ENCODE measurements at regions not wholly inside any gene's neighbourhood (a gene's known extent, or its start where the extent isn't known, plus 50 kb on each side); places are given as distances from the start of the nearest gene placed in this dataset.
"Not testable (repeated sequence)": the region's sequence is repeated elsewhere in the genome, so short reads cannot be mapped to it uniquely, and the experiment has no call there.

GRCh38 chr10:30731963-30732362 lies 102.4 kb upstream of the LYZL2 start:
- no peak for DNase-seq (ENCODE audit: low read depth)

- no peak for DNase-seq (ENCODE audit: low read depth)
These were observed 100.8 kb upstream of the LYZL2 start for GRCh38 chr10:30730306-30730705.

DNA sequence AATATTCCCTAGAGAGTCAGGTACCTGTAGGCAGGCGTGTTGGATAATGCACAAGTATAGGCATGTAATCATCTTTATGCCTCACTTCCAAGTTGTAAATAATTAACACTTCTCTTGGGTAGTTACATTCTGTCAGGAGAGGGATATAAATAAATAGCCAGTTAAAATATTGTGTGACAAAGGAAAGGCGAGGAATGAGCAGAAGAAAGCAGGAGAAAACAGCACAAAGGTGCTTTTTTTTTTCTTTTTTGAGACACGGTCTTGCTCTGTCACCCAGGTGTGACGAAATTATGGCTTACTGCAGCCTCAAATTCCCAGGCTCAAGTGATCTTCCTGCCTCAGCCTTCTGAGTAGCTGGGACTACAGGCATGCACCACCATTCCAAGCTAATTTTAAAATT lies 99.2 kb upstream of the LYZL2 start:
- no peak for DNase-seq (ENCODE audit: low read depth)

DNA sequence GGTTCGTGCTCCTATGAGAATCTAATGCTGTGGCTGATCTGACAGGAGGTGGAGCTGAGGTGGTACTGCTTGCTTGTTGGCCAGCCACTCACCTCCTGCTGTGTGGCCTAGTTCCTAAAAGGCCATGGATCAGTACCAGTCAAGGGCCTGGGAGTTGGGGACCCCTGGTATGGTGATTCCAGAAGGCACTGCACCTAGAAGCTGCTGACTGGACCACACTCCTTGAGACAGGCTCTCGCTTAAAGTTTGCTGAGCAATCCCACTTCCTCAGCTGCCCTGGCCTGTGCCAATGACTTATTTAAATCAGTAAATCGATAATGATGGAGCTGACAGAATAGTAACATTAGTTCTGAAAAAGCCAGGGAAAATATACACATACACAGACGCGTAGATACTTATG lies 98.6 kb upstream of the LYZL2 start:
- DNase-seq (ENCODE audit: low read depth) = no peak

DNA sequence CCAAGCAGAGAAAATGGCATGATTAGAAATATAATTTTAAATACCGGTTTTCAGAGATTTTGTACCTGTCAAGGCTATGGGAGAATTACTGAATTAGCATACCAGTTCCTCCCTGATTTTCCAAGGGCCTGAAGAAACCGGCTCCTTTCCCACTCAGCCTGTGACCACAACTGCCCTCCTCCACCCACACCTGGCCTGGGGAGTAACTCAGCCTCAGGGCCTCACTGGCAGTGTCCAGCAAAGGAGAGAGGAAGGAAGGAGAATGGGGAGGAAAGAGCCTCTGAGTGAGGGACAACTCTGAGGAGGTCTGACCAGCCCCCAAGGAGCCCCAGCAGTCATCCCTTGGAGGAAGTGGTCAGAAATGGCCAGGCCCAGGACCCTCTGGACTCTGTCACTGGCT lies 98.0 kb upstream of the LYZL2 start:
- DNase-seq (ENCODE audit: low read depth) = no peak

GRCh38 chr10:30726783-30727414 lies 97.3 kb upstream of the LYZL2 start:
- peak; percentile 61 for DNase-seq (ENCODE audit: low read depth)

DNA sequence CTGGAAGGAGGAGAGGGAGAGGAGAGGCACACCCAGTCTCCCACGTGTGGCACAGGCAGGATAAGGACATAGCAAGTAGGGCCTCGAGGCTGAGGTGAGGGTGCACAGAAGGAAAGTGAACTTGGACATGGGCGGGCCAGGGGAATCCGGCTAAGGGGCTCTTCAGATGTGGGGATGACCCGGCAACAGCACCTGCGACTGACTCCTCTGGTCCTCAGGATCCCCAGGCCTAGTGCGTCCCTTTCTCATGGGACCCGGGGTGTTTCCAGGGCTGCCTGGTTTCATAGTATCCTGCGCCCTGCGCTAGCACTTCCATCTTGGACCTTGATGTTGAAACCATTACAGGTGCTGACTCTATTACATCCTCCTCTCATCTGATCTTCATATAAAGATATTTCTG lies 96.1 kb upstream of the LYZL2 start:
- DNase-seq (ENCODE audit: low read depth) = no peak

DNA sequence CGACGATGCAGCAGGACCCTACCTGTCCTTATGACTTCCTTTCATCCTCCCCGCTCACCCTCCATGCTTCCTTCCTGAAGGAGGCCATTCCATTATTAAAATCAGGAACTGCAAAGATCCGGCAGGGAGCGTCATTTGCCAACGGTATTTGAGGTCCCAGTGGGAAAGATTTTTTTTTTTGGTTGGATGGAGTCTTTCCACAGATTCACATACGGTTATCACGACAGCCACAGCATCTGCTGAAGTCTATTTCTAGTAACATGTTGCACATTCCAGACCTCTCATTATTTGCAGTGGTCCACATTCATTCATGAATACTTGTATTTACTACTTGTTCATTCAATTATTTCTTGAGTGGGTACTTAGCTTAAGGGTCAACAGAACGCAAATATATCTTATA lies 94.7 kb upstream of the LYZL2 start:
- DNase-seq (ENCODE audit: low read depth) = no peak

DNA sequence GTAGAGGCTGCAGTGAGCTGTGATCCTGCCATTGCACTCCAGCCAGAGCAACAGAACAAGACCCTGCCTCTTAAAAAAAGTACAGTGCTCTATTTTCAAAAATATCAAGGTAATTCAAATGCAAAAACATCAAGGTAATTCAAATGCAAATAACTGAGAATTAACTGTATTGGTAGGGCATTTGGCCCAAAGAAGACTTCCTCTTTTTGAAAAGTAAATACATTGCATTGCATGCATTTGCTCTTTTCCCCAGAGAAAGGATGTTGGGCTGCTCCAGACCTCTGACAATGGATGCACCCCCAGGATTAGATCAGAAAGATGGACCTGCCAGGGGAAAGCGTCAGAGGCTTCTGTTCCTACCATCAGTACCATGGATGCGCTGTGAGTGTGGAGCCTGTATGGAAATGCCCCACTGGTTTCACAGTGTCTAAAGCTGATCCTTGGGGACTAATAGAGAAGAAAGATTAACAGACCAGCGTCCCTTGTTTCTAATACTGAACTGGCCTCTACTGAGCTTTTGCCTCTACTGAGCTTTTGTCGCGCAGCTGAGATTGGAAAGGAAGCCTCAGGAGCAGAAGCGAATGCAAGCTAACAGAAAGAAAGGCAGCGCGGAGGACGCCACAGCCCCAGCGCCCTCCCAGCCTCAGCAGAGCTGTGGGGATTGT lies 93.5 kb upstream of the LYZL2 start:
- DNase-seq (ENCODE audit: low read depth) = no peak

DNA sequence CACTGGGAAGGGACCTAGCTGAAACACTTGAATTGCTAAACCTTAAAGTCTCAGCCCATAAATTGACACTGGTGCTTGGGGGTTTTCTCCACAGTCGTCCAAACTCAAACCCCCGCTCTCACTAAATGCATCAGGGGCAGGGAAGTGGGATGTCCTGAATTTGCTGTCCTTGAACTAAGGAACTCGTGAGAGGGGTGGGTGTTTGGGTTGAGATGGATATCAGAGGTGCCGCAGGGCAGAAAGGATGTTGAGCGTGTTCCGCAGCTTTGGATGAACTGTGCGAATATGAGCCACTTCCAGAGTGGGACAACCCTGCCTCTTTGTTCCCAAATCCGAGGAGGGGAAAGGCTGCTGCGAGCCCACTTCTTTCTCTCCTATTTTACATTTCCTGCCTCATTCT lies 90.3 kb upstream of the LYZL2 start:
- DNase-seq (ENCODE audit: low read depth) = no peak

DNA sequence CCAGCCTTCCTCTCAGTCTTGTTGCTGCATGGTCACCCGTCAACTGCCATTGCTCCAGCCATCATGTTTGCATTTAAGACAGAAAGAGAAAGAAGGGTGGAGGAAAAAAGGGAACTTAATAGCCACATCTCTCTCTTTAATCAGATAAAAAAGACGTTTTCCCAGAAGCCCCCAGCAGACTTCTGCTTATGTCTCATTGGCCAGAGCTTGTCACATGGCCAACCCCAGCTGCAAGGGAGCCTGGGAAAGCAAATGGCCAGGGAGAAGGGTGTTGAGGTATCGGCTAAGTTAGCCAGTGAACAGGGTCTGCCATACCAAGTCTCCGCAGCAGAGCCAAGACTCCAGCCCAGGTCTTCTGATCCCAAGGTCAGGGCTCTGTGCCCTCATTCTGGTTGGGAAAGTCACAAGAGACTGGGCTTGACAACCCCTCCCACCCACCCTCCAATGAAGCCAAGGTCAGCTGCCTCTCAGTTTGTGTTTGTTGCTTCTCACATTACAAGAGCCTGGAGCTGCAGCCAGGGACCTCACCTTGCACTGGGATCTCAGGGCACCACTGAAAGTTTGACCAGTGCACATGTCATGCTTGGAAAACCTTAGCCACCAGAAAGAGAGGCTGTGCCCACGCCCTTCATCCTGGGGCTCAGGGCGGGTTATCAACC lies 80.3 kb upstream of the LYZL2 start:
- DNase-seq (ENCODE audit: low read depth) = no peak

DNA sequence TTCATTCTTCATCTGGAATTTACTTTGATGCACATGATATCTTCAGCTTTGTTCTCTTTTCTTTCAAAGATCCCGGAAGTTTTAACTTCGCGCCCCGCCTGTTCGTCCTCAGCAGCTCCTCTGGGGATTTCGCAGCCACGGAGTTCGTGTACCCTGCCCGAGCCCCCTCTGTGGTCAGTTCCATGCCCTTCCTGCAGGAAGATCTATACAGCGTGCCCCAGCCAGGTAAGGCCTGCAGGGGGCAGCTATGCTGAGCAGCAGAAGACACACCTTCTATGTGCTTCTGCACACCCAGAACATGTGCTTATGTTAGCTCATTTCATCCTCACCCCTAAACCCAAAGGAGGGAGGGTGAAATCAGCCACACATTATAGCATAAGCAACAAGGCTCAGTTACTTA lies 79.7 kb upstream of the LYZL2 start:
- no peak for DNase-seq (ENCODE audit: low read depth)

GRCh38 chr10:30708234-30708633 lies 78.7 kb upstream of the LYZL2 start:
- no peak for DNase-seq (ENCODE audit: low read depth)

DNA sequence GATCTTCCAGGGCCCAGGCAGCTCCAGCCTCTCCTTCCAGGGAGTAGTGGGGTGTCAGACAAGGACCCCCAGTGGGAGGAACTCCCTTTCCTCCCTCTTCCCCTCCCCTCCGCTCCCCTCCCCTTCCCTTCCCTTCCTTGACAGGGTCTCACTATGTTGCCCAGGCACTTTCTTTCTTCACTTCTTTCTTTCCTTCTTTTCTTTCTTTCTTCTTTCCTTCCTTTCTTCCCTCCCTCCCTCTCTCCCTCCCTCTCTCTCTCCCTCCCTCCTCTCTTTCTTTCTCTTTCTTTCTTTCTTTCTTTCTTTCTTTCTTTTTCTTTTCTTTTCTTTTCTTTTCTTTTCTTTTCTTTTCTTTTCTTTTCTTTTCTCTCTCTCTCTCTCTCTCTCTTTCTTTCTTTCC lies 76.6 kb upstream of the LYZL2 start:
- DNase-seq (ENCODE audit: low read depth) = not testable (repeated sequence)

- no peak for DNase-seq (ENCODE audit: low read depth)
These were observed 76.1 kb upstream of the LYZL2 start for GRCh38 chr10:30705625-30706149.

DNA sequence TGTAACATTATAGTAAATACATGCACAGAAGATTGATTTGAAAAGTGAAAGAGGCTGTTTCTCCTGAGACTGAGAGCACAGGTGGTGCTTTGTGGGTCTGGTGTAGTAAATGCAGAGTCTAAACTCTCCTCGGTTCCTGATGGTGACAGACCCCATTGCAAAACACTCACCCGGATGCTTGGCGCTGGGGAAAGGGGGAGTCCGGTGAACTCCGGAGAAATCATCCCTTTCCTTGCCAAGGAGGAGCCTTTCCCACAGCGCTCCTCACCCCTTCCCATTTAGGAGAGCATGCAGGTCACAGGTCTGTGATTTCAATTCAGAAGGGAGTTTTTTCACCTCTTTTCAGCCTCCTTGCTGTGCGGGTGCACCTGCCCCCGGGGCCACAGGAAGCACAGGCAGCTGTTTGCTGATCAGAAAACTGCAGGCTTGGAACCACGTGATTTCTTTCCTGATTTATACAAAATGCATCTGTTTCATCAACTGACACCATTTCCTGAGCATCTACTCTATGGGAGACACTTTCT lies 75.6 kb upstream of the LYZL2 start:
- no peak for DNase-seq (ENCODE audit: low read depth)

DNA sequence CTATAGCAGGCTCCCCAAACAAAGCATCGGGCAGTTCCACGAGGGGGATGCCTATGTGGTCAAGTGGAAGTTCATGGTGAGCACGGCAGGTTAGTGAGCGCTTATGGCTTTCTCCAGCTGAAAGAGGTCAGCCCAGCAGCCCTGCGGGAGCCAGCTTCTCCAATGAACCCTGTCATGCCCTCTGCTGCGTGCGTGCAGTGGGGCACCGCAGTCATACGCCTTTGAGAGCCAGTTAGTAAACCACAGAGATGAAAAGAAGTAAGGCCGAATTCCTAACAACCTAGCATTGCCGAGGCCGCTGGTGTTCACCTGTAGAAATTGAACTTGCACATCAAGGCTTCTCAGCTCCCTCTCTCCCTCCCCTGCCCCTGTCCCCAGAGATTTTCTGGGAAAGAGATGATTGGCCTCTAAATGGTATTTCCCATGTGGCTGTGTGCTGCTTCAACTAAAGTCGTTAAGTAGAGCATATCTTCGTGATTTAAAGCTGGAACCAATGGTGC lies 75.1 kb upstream of the LYZL2 start:
- not testable (repeated sequence) for DNase-seq (ENCODE audit: low read depth)

- no peak for DNase-seq (ENCODE audit: low read depth)
These were observed 74.6 kb upstream of the LYZL2 start for GRCh38 chr10:30704026-30704600.

GRCh38 chr10:30703446-30703845 lies 73.9 kb upstream of the LYZL2 start:
- not testable (repeated sequence) for DNase-seq (ENCODE audit: low read depth)

- DNase-seq (ENCODE audit: low read depth) = no peak
These were observed 73.3 kb upstream of the LYZL2 start for GRCh38 chr10:30702860-30703259.

DNA sequence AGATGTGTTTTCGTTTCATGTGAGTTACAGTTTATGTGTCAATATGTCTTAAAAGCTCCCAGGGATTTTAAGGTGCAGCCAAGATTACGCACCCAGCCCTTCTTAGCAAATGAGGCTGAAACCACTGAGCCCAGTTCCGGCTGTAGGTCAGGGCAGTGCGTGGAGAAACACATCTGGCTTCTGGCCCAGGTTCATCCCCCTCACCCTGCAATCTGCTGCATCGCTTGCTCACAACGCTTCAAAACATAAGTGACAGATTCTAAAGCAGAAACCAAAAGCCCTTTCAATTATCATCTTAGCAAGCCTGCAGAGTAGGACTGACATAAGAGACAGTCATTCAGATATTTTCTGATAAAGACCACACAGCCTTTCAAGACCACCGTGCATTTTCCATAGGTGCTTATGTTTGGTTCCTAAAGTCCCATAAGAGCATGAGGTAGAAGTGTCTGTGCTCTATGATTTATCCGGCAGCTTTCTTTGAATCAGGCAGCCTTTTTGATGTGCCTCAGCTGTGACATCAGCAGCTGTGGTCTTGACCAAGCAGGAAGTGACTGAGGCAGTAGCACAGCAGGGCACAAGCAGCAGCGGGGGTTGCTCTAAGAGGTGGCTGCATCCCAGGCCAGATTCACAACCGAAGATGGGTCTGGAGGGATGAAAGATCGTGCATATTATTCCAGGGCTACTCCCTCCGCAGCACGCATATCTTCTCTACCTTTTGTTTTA lies 72.1 kb upstream of the LYZL2 start:
- peak; percentile 54 for DNase-seq (ENCODE audit: low read depth)

DNA sequence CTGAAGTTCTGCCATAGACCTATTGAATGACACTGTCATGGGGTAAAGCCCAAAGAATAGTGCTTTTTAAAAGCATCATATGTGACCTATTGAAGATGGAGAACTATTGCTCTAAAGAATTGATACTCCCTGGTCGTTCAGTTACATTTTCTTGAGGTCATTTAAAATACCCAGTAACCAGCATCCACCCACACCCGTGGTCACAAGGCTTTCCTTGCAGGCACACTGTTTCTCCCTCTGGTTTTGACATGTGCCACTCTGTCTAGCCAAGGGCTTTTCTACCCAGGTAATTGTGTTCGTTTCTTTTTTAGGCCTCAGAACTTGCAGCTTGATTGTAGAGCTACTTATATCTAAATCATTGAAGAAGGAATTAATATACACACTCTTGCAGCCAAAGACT lies 68.3 kb upstream of the LYZL2 start:
- no peak for DNase-seq (ENCODE audit: low read depth)

Data from T follicular helper cell (primary cell).